ENCODE measurements at regions not wholly inside any gene's neighbourhood (a gene's known extent, or its start where the extent isn't known, plus 50 kb on each side); places are given as distances from the start of the nearest gene placed in this dataset.

GRCh38 chr2:16012029-16012596 is 71.8 kb downstream of the MYCN start:
- Mint-ChIP-seq H3K9me3 (ENCODE audit: low read depth) (no peaks in the 10 kb centered on the region), H3K4me1 (ENCODE audit: low read depth) (peaks cover 6% of the 10 kb centered on the region), H3K27ac (no peak overlapping the region), H3K27me3 (peaks cover 20% of the 10 kb centered on the region), H3K4me3 (no peak overlapping the region), H3K36me3 (no peaks in the 10 kb centered on the region)

- no peak overlapping the region for H3K27ac Mint-ChIP-seq
- peaks cover 20% of the 10 kb centered on the region for H3K27me3 Mint-ChIP-seq
- peaks cover 6% of the 10 kb centered on the region for H3K4me1 Mint-ChIP-seq (ENCODE audit: low read depth)
Observed at GRCh38 chr2:16011621-16011960, 71.2 kb downstream of the MYCN start.

GRCh38 chr2:16010951-16011620 is 70.7 kb downstream of the MYCN start:
- Mint-ChIP-seq H3K4me1 (ENCODE audit: low read depth) (peaks cover 6% of the 10 kb centered on the region), H3K4me3 (no peak overlapping the region), H3K27ac (no peak overlapping the region), H3K36me3 (no peaks in the 10 kb centered on the region), H3K27me3 (peaks cover 20% of the 10 kb centered on the region), H3K9me3 (ENCODE audit: low read depth) (no peaks in the 10 kb centered on the region)

More at GRCh38 chr2:16011621-16011960, 71.2 kb downstream of the MYCN start:
- Mint-ChIP-seq H3K4me3 (no peak overlapping the region), H3K9me3 (ENCODE audit: low read depth) (no peaks in the 10 kb centered on the region), H3K36me3 (no peaks in the 10 kb centered on the region)

- Mint-ChIP-seq H3K27me3 (peaks cover 16% of the 10 kb centered on the region), H3K4me3 (no peak overlapping the region), H3K27ac (no peak overlapping the region), H3K4me1 (ENCODE audit: low read depth) (peaks cover 6% of the 10 kb centered on the region), H3K36me3 (no peaks in the 10 kb centered on the region), H3K9me3 (ENCODE audit: low read depth) (no peaks in the 10 kb centered on the region)
Observed at GRCh38 chr2:16010011-16010410, 69.7 kb downstream of the MYCN start.

GRCh38 chr2:16009560-16009959 is 69.2 kb downstream of the MYCN start:
- H3K27ac Mint-ChIP-seq = no peak overlapping the region
- H3K4me1 Mint-ChIP-seq (ENCODE audit: low read depth) = peaks cover 6% of the 10 kb centered on the region
- no peak overlapping the region for H3K4me3 Mint-ChIP-seq
- no peaks in the 10 kb centered on the region for H3K36me3 Mint-ChIP-seq
- peaks cover 11% of the 10 kb centered on the region for H3K27me3 Mint-ChIP-seq
- H3K9me3 Mint-ChIP-seq (ENCODE audit: low read depth) = no peaks in the 10 kb centered on the region

DNA sequence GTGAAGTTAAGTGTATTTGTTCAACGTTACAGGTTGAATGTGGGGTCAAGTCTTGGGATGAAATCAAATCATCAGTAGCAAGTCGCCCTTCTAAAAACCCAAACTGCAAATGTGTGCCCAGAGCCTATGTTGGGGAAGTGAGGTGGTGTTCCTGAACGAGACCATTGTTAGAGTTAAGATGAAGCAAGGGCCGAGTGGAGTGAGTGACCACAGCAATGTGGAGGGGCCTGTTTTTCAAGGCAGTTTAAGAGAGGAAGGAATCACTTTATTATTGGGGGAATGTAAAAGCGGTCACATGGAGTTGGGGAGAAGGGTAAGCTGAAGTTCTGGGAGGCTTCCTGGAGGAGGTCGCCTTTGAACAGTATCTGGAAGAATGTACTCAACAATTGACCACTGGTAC is 68.5 kb downstream of the MYCN start:
- H3K27me3 Mint-ChIP-seq = peaks cover 8% of the 10 kb centered on the region
- no peaks in the 10 kb centered on the region for H3K36me3 Mint-ChIP-seq
- no peak overlapping the region for H3K27ac Mint-ChIP-seq
- H3K4me3 Mint-ChIP-seq = no peak overlapping the region
- H3K9me3 Mint-ChIP-seq (ENCODE audit: low read depth) = no peaks in the 10 kb centered on the region
- H3K4me1 Mint-ChIP-seq (ENCODE audit: low read depth) = peaks cover 6% of the 10 kb centered on the region

GRCh38 chr2:16008331-16008850 is 68.0 kb downstream of the MYCN start:
- Mint-ChIP-seq H3K36me3 (no peaks in the 10 kb centered on the region), H3K27ac (no peak overlapping the region), H3K4me1 (ENCODE audit: low read depth) (peaks cover 2% of the 10 kb centered on the region), H3K9me3 (ENCODE audit: low read depth) (no peaks in the 10 kb centered on the region), H3K4me3 (no peak overlapping the region), H3K27me3 (peaks cover 4% of the 10 kb centered on the region)

DNA sequence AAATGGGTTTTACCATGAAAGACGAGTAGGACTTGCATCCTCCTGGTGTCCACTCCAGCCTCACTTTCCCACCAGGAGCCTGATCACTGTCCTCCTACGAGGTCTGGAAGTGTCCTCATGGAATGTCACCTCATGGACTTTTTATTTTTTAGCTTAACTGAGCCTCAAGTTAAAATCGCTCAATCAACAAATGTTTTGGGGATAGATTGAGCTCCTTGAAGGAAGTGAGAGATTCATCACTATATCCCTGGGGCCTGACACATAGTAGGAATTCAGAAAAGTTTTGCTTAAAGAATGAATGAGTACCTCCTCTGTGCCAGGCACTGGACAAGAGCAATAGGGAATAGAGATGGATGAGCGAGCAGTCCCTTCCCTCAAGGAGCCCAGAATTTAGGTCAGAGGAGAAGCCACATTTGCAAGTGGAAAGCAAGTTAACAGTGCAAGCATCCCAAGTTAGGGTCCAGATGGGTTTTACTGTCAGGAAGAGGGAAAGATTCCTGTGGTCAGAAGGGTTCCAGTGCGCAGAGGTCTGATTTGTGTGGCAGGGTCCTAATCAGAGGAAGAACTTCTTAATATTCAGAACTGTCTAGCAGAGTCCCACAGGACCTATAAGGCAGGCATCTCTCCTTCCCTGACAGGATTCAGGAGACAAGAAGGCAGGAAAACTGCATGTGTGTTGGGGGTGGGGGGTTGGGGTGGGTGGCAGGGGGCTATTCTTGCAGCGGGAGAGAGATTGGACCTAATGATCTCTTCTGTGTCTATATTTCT is 67.0 kb downstream of the MYCN start:
- Mint-ChIP-seq H3K9me3 (ENCODE audit: low read depth) (no peaks in the 10 kb centered on the region), H3K4me1 (ENCODE audit: low read depth) (no peaks in the 10 kb centered on the region), H3K36me3 (no peaks in the 10 kb centered on the region), H3K27ac (no peak overlapping the region), H3K4me3 (no peak overlapping the region), H3K27me3 (peaks cover 3% of the 10 kb centered on the region)

DNA sequence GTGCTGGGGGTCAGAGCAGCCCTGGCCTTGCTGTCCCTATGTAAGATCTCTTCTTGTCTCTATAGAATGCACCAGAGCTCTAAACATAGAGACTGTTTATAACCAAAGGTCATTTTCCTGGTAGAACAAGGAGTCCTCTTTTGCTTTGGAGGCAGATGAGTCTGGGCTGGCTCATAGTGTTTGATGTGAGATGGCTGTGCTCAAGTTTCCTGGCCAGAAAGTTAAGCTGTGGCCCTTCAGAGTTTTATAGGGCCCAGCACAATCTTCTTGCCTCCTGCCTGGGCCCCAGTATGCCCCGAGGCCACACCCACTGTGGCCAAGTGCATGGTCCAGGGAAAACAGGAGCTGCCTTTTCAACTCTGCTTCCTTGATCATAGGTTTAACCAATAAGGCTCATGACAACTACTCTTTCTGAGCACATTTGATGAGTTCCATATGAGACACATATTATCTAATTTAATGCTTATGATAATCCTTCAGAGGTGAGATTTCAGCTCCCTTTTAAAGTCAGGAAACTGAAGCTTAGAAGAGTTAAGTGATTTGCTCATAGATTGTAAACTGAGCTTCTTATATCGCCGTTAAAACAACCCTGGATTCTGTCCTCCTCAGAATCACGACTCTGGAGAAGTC is 66.3 kb downstream of the MYCN start:
- Mint-ChIP-seq H3K36me3 (no peaks in the 10 kb centered on the region), H3K27ac (no peak overlapping the region), H3K4me1 (ENCODE audit: low read depth) (no peaks in the 10 kb centered on the region), H3K4me3 (no peak overlapping the region), H3K27me3 (peaks cover 3% of the 10 kb centered on the region), H3K9me3 (ENCODE audit: low read depth) (no peaks in the 10 kb centered on the region)

DNA sequence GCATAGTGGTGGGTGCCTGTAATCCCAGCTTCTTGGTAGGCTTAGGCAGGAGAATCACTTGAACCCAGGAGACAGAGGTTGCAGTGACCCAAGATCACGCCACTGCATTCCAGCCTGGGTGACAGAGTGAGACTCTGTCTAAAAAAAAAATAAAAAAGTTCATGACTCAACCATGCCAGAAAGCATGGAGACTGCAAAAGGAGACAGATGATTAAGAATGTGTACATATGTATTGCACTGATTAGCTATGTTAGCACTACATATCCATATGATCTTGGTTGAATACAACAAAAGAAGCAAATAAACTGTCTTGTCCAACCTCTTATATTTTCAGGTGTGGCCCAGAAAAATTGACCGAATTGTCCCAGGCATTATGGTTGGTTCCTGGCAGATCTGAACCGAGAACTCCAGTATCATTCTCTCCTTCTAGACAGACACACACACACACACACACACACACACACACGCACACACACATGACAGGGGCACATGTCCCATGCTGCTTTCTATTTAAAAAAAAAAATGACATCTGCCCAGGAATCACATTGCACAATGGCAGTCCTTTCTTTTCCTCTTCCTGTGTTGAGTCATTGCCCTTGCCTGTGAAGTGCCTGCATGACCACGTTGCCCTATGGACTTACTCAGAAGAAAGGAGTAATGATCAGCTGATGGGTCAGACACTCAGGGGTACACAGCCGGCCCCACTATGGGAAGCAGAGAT is 65.6 kb downstream of the MYCN start:
- Mint-ChIP-seq H3K36me3 (no peaks in the 10 kb centered on the region), H3K9me3 (ENCODE audit: low read depth) (no peaks in the 10 kb centered on the region), H3K4me1 (ENCODE audit: low read depth) (no peaks in the 10 kb centered on the region), H3K27me3 (peaks cover 3% of the 10 kb centered on the region), H3K4me3 (no peak overlapping the region), H3K27ac (no peak overlapping the region)

- Mint-ChIP-seq H3K4me3 (no peak overlapping the region), H3K27ac (no peak overlapping the region), H3K27me3 (peaks cover 3% of the 10 kb centered on the region), H3K36me3 (no peaks in the 10 kb centered on the region), H3K4me1 (ENCODE audit: low read depth) (no peaks in the 10 kb centered on the region), H3K9me3 (ENCODE audit: low read depth) (no peaks in the 10 kb centered on the region)
Observed at GRCh38 chr2:16005389-16005788, 65.0 kb downstream of the MYCN start.

DNA sequence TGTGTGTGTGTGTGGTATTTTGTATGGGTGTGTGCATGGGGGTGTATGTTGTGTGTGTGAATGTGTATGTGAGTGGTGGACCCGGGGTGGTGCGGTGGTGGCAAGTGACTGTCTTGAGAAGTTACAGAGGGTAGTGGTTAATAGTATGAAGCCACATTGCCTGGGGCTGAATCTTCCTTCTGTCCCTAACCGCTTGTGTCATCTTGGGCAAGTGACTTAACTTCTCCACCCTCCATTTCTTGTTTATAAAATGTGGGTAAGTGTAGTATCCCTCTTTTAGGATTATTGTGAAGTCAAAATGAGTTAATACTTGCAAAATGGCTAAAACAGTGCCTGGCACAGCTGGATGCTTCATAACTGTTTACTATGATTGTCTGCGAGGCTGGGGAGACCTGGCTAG is 63.5 kb downstream of the MYCN start:
- no peaks in the 10 kb centered on the region for H3K4me1 Mint-ChIP-seq (ENCODE audit: low read depth)

DNA sequence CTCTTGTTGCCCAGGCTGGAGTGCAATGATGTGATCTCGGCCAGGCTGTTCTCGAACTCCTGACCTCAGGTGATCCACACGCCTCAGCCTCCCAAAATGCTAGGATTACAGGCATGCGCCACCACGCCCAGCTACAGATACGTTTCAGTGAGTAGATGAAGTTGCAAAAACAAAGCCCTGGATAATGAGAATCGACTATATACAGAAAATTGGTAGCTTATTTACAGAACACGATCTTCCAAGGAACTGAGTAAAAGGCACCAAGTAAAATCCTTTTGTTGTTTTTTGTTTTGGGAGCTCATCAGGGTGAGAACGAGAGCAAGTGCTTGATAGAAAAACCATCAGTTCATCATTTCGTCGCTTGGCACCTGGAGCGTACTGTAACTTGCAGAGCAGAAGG is 62.8 kb downstream of the MYCN start:
- Mint-ChIP-seq H3K4me1 (ENCODE audit: low read depth) (no peaks in the 10 kb centered on the region), H3K4me3 (no peak overlapping the region), H3K27ac (no peak overlapping the region), H3K36me3 (no peaks in the 10 kb centered on the region), H3K27me3 (peaks cover 3% of the 10 kb centered on the region), H3K9me3 (ENCODE audit: low read depth) (no peaks in the 10 kb centered on the region)

More for the DNA sequence above, 63.5 kb downstream of the MYCN start:
- H3K27ac Mint-ChIP-seq = no peak overlapping the region
- no peaks in the 10 kb centered on the region for H3K36me3 Mint-ChIP-seq
- H3K4me3 Mint-ChIP-seq = no peak overlapping the region
- no peaks in the 10 kb centered on the region for H3K9me3 Mint-ChIP-seq (ENCODE audit: low read depth)
- H3K27me3 Mint-ChIP-seq = peaks cover 3% of the 10 kb centered on the region

DNA sequence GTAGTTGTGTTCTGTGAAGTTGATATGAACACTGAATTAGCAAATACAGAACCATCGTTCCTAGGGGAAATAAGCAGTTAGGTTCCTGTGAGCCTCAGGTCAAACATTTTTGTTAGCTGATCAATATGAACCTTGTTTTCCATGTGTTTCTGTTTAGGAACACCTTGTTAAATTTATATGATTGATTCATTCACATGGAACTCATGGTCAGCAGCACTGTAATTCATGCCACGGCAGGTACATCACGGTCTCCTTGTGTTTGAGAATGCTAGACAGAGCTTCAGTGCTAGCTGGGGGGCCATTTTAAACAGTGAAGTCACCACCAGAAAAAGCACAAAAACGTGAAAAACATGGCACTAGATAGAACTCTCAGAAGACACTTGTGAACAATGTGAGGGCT is 62.2 kb downstream of the MYCN start:
- Mint-ChIP-seq H3K9me3 (ENCODE audit: low read depth) (no peaks in the 10 kb centered on the region), H3K27me3 (peaks cover 3% of the 10 kb centered on the region), H3K36me3 (no peaks in the 10 kb centered on the region), H3K4me3 (no peak overlapping the region), H3K4me1 (ENCODE audit: low read depth) (no peaks in the 10 kb centered on the region), H3K27ac (no peak overlapping the region)

Data from activated naive CD8-positive, alpha-beta T cell (primary cell).